OCI-LY3 (cell line): ENCODE measurements at regions not wholly inside any gene's neighbourhood (a gene's known extent, or its start where the extent isn't known, plus 50 kb on each side); places are given as distances from the start of the nearest gene placed in this dataset.

ENCODE experiments used
- CTCF ChIP-seq: fragments of 200-600, 300-600 bp; sonication (generic); IDR thresholded peaks from 2 replicates; pipeline ENCODE4 v1.5.1; 2014; ENCODE audit warnings: antibody characterized with exemption, low read length, low read depth
- EZH2phosphoT487 ChIP-seq: fragments of 200-600 bp; shearing (Covaris generic); IDR thresholded peaks from 2 replicates; pipeline ENCODE4 v1.6.1; 2018; ENCODE audit warnings: antibody characterized with exemption, mixed run types, low read depth

- TF ChIP-seq CTCF (no peak), EZH2phosphoT487 (no peak)
Observed at GRCh38 chr7:52091101-52091500, 774.5 kb upstream of the COBL start.
